ENCODE measurements at regions not wholly inside any gene's neighbourhood (a gene's known extent, or its start where the extent isn't known, plus 50 kb on each side); places are given as distances from the start of the nearest gene placed in this dataset.

GRCh38 chr7:106792233-106792926 is 72.7 kb upstream of the PIK3CG start:
- 37% methylated on average over 8 of the region's 8 CpGs for WGBS (ENCODE audit: missing lambda C conversion rate)
- POLR2A ChIA-PET, result interaction anchor here (0.9 kb wide), 1 partner anchor 354 kb away, joined by 3 read pairs; no protein-coding TSS in a partner anchor
- no peak for FAIRE-seq
- DNase-seq (ENCODE audit: low read depth in 1 of 2, low spot score in 1 of 2), result no peak
- Histone ChIP-seq H3K4me1 (no peaks in the 10 kb centered on the region), H3K4me3 (no peak overlapping the region), H3K9me3 (no peaks in the 10 kb centered on the region), H3K4me2 (no peak overlapping the region), H3K27ac (no peak overlapping the region)
- CTCF ChIA-PET, result interaction anchor here (0.6 to 5.0 kb wide), 30 partner anchors 8 to 1068 kb away, joined by 3 to 81 read pairs (median 4); partner anchors contain the start of genes CBLL1 and HBP1
- TF ChIP-seq CTCF (IDR thresholded peaks at IDR 0.05), result no peak
- no peak for TF ChIP-seq SMC3 (IDR thresholded peaks at IDR 0.05)
- no peak for TF ChIP-seq ELK1 (IDR thresholded peaks at IDR 0.05; ENCODE audit: low read depth, low read length)
- no peak for TF ChIP-seq GATA3 (IDR thresholded peaks at IDR 0.05; ENCODE audit: borderline replicate concordance)
- TF ChIP-seq HEYL (CRISPR knock-in tag; IDR thresholded peaks at IDR 0.05), result no peak
- TF ChIP-seq HMGXB4 (CRISPR knock-in tag; IDR thresholded peaks at IDR 0.05; ENCODE audit: borderline replicate concordance), result no peak
- no peak for TF ChIP-seq BCL3 (IDR thresholded peaks at IDR 0.05)
- TF ChIP-seq HOXA7 (CRISPR knock-in tag; IDR thresholded peaks at IDR 0.05), result no peak
- TF ChIP-seq ATOH8 (CRISPR knock-in tag; IDR thresholded peaks at IDR 0.05; ENCODE audit: low read depth), result no peak
- ATAC-seq, result no peak

GRCh38 chr7:106793015-106793975 is 71.8 kb upstream of the PIK3CG start:
- 55% methylated on average over 7 of the region's 7 CpGs for WGBS (ENCODE audit: missing lambda C conversion rate)
- Histone ChIP-seq H3K4me1 (no peaks in the 10 kb centered on the region), H3K9me3 (no peaks in the 10 kb centered on the region), H3K4me3 (no peak overlapping the region), H3K27ac (no peak overlapping the region), H3K4me2 (no peak overlapping the region)
- FAIRE-seq, result peak; percentile 77
- TF ChIP-seq MAFK (IDR thresholded peaks at IDR 0.05; ENCODE audit: partially characterized antibody) (peak; percentile 26), RAD21 (conservative IDR thresholded peaks at IDR 0.05 in 1 of 2, IDR thresholded peaks at IDR 0.05 in 1 of 2) (peak; percentile 85 to 89), CTCF (IDR thresholded peaks at IDR 0.05) (peak; percentile 89), ELK1 (IDR thresholded peaks at IDR 0.05; ENCODE audit: low read depth, low read length) (no peak), SMC3 (IDR thresholded peaks at IDR 0.05) (peak; percentile 72), EP300 (IDR thresholded peaks at IDR 0.05) (no peak), RCOR1 (IDR thresholded peaks at IDR 0.05; ENCODE audit: low read depth, low read length) (no peak), RFX5 (IDR thresholded peaks at IDR 0.05) (no peak)
- DNase-seq (ENCODE audit: low read depth in 1 of 2, low spot score in 1 of 2), result peak; percentile 25 to 38
- ChIA-PET POLR2A (interaction anchor here (1.5 kb wide), 1 partner anchor 376 kb away, joined by 6 read pairs; no protein-coding TSS in a partner anchor), CTCF (interaction anchor here (0.6 to 5.0 kb wide), 33 partner anchors 9 to 950 kb away, joined by 3 to 81 read pairs (median 4); partner anchors contain the start of genes CBLL1 and HBP1)
- ATAC-seq, result peak in 1 of 2 experiments; percentile 39; a peak in 1 of 6 replicates

All from A549 (cell line).